Fibroblast of pulmonary artery (primary cell): ENCODE measurements at regions not wholly inside any gene's neighbourhood (a gene's known extent, or its start where the extent isn't known, plus 50 kb on each side); places are given as distances from the start of the nearest gene placed in this dataset.

Experiments used
- DNase-seq: peaks from one replicate; pipeline ENCODE4 v3.0.0-alpha.2; 2010; ENCODE audit warnings: low read depth
- H3K4me3 ChIP-seq: replicated peaks from 2 replicates; pipeline ENCODE4 v1.5.1; 2011; ENCODE audit warnings: low read depth, mild to moderate bottlenecking, control low read depth, low read length, moderate library complexity
- CTCF ChIP-seq: IDR thresholded peaks from 2 replicates; pipeline ENCODE4 v1.5.1; 2011; ENCODE audit warnings: mild to moderate bottlenecking, control low read depth, low read length, inconsistent platforms; ENCODE audit errors: missing control alignments

GRCh38 chrX:786441-786881 is 155.9 kb downstream of the SHOX start:
- no peak for DNase-seq
- TF ChIP-seq CTCF = no peak

DNA sequence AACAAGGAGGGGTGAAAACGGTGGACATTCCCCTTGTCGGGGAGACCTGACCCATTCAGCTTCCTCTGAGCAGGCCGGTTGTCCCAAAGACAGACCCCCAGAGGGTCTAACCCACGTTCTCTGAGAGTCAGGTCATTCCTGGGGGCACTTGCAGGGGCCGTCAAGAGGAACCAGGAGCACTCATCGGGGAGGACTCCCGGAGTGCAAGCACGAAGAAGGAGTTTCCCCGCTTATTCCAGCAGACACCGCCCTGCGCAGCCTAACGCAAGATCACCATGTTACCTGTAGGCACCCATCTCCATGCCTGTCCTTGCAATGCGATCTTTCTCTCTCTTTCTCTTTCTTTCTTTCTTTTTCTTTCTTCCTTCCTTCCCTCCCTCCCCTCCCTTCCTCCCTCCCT is 154.2 kb downstream of the SHOX start:
- no peak for DNase-seq
- H3K4me3 ChIP-seq = no peak overlapping the region
- TF ChIP-seq CTCF = no peak

More at GRCh38 chrX:786441-786881, 155.9 kb downstream of the SHOX start:
- H3K4me3 ChIP-seq = no peak overlapping the region

DNA sequence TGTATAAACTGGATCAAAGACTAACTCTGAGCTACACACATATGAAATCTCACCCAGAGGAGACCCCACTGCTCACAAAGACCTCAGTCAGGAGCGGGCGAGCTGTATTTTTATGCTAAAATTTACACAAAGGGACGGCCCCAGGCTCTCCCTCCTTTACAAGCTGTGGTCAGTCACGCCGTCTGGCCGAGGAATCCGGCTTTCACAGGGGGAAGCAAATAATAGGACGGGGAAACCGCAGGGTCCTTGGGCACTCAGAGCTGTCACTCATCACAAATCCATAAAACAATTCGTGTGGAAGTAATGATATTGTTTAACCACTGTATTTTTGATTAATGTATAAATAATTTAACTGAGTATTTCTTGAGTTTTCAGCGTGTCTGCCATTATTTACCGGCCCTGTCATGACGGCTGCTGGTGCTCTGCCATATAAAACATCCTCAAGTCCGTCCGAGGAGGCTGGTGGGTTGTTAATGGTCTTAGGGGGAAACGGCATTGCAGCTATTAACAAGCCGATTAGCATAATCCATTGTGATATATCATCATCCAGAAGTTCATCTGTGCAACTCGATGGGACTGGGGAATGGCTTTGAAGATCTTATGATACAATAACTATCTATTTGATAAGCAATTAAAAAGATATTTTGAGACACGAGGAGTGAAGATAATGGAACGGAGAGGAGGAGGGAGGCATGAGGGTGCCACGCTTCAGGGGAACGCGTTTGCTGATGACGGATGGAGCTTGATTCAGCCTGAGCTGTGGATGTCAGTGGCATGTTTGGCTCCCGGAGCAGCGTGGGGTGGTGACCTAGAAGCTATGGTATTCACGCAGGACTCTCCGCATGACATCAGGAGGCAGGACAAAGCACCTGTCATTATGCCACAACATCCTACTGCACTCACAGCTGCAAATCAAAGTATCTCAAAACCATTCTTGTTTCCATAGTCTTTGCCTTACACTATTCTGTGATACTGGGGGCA is 150.9 kb downstream of the SHOX start:
- DNase-seq = no peak
- no peak overlapping the region for H3K4me3 ChIP-seq
- no peak for TF ChIP-seq CTCF

GRCh38 chrX:776529-777230 is 146.1 kb downstream of the SHOX start:
- no peak for TF ChIP-seq CTCF
- no peak for DNase-seq
- no peak overlapping the region for H3K4me3 ChIP-seq

- no peak for TF ChIP-seq CTCF
- no peak for DNase-seq
- H3K4me3 ChIP-seq = no peak overlapping the region
Measured at GRCh38 chrX:776061-776460, 145.5 kb downstream of the SHOX start.

DNA sequence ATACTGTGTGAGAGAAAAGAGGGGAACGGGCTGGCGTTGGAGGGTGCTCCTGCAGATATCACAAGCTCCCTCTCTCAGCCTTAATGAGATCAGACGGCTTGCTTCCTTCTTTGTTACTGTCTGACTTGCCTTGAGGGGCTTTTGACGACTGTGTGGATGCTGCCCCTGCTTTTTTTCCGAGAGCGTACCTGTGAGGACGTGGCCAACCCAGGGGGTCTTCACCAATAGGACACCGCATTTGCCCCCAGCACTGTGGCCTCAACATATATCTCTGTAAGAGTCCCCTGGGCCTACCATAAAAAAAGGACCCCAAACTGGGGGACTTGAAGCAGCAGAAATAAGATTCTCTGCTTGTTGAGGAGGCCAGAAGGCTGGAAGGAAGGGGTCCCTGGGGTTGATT is 143.9 kb downstream of the SHOX start:
- DNase-seq = no peak
- no peak for TF ChIP-seq CTCF
- H3K4me3 ChIP-seq = no peak overlapping the region
